Spleen (tissue), 7 donors: ENCODE measurements at regions not wholly inside any gene's neighbourhood (a gene's known extent, or its start where the extent isn't known, plus 50 kb on each side); places are given as distances from the start of the nearest gene placed in this dataset.

Experiments
- POLR2A ChIP-seq, 3 donors: fragments of 450-650 bp; IDR thresholded peaks; one replicate each; pipeline ENCODE4 v1.5.1; 2017; ENCODE audit warnings: antibody characterized with exemption in 3 of 3, mild to moderate bottlenecking in 1 of 3
- TF ChIP-seq, protein P1 (sequence below), 11 experiments: fragments of 200-600 bp in 7 of 11; fragments of 450-650 bp in 4 of 11; sonication (generic) in 4 of 11; IDR thresholded peaks in 8 of 11; conservative IDR thresholded peaks in 3 of 11; 1 replicate in 7 of 11; 2 replicates in 4 of 11; pipeline versions ENCODE4 v1.4.0 to v1.8.0; 2016 to 2021; ENCODE audit warnings: antibody characterized with exemption in 11 of 11, inconsistent platforms in 4 of 11, mild to moderate bottlenecking in 1 of 11
- donor health status: DM: no; HTN: no; CAD: no; lungs with moderate emphysema.
- donor health status: DM: no; HTN: no; CAD: no.
- donor health status: DM: no; HTN: no; CAD: no.

DNA sequence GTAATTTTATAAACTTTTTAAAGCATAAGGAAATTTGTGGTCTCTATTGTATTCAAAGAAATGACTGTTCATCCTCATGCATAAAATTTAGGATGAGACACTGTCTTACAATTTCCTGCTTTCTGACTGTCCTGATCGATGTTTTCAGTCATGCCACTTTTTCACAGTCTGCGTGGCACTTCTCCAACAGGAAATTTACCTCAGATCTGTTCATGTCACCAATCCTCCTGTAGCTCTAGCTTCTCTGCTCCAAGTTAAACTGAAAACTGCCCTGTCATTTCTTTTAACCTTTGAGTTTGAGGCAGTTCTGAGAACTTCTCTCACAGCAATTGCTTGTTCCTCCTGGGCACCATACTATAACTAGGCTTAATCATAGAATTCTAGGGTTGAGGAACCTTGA, 455.1 kb downstream of the EFNA5 start:
- TF ChIP-seq, protein P1, sequence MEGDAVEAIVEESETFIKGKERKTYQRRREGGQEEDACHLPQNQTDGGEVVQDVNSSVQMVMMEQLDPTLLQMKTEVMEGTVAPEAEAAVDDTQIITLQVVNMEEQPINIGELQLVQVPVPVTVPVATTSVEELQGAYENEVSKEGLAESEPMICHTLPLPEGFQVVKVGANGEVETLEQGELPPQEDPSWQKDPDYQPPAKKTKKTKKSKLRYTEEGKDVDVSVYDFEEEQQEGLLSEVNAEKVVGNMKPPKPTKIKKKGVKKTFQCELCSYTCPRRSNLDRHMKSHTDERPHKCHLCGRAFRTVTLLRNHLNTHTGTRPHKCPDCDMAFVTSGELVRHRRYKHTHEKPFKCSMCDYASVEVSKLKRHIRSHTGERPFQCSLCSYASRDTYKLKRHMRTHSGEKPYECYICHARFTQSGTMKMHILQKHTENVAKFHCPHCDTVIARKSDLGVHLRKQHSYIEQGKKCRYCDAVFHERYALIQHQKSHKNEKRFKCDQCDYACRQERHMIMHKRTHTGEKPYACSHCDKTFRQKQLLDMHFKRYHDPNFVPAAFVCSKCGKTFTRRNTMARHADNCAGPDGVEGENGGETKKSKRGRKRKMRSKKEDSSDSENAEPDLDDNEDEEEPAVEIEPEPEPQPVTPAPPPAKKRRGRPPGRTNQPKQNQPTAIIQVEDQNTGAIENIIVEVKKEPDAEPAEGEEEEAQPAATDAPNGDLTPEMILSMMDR (IDR thresholded peaks at IDR 0.05 in 8 of 11, conservative IDR thresholded peaks at IDR 0.05 in 3 of 11): no peak
- no peak for TF ChIP-seq POLR2A (IDR thresholded peaks at IDR 0.05)
